A204.1 (cell line): ENCODE measurements at regions not wholly inside any gene's neighbourhood (a gene's known extent, or its start where the extent isn't known, plus 50 kb on each side); places are given as distances from the start of the nearest gene placed in this dataset.
"Not testable (repeated sequence)": the region's sequence is repeated elsewhere in the genome, so short reads cannot be mapped to it uniquely, and the experiment has no call there.

Experiments used
- FAIRE-seq: peaks from 2 replicates; lab custom pipeline; 2012; peaks lifted over from hg19 to GRCh38; lab: Jason Lieb, UNC

- FAIRE-seq = no peak
Observed at GRCh38 chr5:53219610-53220009, 110.1 kb upstream of the MOCS2 start.

GRCh38 chr5:53233645-53234405, 124.3 kb upstream of the MOCS2 start:
- no peak for FAIRE-seq

DNA sequence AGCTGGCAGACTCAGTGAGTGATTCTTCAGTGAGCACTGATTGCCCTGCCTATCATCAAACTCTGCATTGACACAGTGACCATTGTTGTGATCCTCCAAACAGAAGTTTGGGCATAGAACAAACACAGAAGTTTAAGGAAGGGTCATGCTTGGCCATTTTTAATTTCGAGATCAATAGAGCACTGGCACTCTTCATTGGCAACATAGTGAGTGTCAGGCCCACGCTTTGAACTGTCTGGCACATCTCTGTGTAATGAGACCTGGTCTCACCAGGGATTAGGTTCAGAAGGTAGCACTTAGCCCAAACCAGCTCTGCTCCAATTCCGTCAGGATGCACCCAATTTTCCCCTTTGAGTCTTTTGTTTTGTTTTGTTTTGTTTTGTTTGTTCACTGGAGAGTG, 127.1 kb upstream of the MOCS2 start:
- FAIRE-seq = no peak

DNA sequence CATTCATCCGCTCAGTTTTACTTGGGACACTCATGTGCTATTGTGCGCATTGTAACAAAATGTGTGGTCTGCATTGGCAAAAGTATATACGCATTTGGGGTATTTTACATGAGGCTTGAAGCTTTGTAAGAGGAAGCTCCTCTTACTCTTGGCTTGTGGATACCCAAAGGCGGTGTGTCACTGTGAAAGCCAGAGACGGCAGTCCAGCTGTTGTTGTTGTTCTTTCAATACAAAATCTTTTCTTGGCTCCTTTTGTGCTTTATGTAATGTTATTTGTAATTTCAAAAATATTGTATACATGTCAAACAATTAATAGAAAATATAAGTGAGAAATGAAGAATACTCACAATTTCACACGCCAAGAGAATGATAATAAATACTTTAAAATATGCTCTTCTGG, 128.3 kb upstream of the MOCS2 start:
- no peak for FAIRE-seq

DNA sequence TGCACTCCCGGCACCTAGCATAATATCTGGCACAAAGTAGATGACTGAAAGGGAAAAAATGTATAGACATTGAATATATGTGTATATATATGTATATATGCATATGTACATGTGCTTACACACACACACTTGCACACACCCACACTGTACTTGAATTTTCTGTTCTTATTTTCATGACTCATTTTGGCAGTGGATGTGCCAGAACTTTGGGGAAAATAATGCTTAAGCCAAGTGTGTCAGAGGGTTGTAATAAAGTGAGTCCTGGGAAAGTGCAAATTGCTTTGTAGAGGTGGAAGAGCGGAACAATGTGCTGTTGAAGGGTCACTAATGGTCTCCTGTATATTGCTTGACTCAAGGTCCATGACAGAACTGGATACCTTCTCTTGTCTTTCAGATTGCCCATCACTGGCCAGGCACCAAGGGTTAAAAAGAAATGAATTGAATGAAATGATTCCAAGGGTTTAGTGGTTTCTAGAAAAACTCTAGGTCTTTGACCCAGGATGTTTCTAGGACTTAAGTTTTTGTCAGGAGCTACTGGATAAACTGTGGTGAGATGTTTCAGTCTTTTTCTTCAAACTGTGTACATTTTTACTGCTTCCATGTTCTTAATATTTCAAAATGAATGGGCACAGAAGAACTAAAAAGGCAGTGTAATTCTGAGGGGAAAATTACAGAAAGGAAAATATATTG, 129.9 kb upstream of the MOCS2 start:
- FAIRE-seq = no peak

DNA sequence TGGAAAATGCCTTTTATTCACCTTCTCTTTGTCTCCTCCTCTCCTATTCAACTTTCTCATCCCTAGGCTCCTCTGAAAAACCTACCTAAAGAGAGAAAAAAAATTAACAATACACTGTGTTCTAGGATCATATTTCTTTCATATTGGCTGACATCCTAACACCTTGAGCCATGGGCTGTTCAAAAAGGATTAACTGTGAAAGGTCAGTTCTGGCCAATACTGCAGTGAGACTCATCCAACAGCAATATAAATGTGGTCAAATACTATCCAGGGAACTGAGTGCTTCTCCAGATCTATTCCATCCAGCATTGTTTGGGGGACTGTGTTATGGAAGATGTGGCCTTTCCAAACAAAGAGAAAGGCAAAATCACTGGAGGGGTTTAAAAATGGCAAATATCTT, 131.1 kb upstream of the MOCS2 start:
- FAIRE-seq = no peak

- FAIRE-seq = no peak
Observed at GRCh38 chr5:53241572-53241971, 132.0 kb upstream of the MOCS2 start.

GRCh38 chr5:53243403-53243802, 133.8 kb upstream of the MOCS2 start:
- no peak for FAIRE-seq

GRCh38 chr5:53246042-53246836, 136.7 kb upstream of the MOCS2 start:
- FAIRE-seq = no peak

DNA sequence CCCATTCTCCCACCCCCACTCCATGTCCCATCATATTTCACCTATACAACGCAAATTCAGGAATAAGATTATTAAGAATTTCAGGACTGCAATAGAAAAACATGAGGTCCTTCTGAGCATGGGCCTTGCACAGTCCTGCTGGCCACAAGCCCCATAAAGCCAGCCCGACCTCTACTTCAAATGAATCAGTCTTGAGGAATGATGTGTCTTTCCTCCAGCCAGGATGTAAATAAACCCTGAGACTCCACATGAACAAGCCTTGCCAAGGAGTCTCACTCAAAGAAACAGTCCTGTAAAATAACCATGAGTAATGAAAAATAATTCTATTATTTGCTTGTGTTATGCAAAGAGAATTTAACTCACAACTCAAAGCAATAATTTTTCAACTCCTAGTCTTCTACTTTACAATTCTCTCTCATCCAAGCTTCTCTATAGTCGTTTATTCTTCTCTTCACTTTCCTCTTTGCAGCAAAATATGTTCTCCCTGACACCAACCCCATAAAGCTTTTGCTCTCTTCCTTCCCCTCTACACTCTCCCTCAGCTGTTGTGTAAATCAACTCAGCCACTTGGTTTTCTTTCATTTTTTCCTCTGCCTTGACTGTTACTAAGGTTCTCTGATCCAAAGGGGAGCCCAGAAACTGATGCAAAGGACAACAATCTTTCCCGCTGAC, 140.1 kb upstream of the MOCS2 start:
- no peak for FAIRE-seq

DNA sequence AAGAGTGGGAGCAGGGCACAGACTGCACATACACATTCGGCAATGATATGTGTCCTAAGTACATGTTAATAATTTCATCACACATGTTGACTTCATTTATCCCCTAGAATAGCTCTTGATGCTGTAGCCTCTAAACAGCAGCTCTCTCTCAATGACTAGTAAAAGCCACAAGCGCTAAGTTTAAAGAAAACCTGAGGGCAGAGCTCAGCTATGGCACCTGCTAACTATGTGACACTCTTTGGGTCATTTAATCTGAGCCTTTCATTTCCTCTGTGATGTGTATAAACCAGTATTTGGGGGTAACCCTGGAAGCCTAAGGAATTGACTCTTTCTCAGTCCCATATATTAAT, 140.6 kb upstream of the MOCS2 start:
- no peak for FAIRE-seq

GRCh38 chr5:53253421-53253871, 143.9 kb upstream of the MOCS2 start:
- no peak for FAIRE-seq

GRCh38 chr5:53256746-53257145, 147.2 kb upstream of the MOCS2 start:
- no peak for FAIRE-seq

- FAIRE-seq = no peak
Observed at GRCh38 chr5:53257806-53258373, 148.3 kb upstream of the MOCS2 start.

DNA sequence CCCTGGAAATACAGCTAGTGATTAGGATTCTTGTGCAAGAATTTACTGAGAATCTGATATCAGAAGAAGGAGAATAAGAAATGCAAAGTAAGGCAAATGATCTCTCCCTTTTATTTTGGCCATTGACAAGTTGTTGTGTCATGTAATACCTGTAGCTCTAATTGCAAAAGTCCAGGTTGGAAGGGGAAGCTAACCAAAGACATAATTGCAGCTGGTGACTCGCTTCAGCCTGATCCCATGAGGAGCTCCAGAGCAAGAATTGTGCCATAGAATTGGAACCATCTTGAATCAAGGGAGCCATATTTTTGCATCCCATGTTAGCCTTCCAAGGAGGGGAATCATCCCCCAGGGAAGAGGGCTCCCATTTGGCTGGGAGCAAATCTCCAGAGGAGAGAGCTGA, 149.6 kb upstream of the MOCS2 start:
- no peak for FAIRE-seq

GRCh38 chr5:53260446-53260845, 150.9 kb upstream of the MOCS2 start:
- FAIRE-seq = no peak

GRCh38 chr5:53261245-53261644, 151.7 kb upstream of the MOCS2 start:
- FAIRE-seq = no peak

- FAIRE-seq = no peak
Observed at GRCh38 chr5:53262348-53262970, 152.9 kb upstream of the MOCS2 start.

DNA sequence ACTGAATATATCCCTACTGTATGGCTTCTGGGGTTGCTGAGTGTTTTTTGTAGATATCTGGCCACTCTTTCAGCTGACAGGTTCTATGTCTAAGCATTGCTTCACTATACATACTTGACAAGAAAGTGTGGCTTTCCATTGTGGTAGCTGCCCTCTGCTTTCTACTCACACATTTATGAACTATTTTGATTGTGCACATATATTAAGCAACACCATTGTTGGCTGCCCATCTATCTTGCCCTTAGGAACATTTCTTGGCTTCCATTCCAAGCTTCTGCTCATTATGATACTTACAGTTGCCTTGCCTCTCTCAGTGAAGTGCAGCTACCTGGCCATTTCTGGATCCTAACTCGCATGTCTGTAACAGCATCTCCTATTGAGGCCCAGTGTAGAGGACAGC, 153.6 kb upstream of the MOCS2 start:
- no peak for FAIRE-seq

- FAIRE-seq = no peak
Observed at GRCh38 chr5:53265043-53265442, 155.5 kb upstream of the MOCS2 start.

DNA sequence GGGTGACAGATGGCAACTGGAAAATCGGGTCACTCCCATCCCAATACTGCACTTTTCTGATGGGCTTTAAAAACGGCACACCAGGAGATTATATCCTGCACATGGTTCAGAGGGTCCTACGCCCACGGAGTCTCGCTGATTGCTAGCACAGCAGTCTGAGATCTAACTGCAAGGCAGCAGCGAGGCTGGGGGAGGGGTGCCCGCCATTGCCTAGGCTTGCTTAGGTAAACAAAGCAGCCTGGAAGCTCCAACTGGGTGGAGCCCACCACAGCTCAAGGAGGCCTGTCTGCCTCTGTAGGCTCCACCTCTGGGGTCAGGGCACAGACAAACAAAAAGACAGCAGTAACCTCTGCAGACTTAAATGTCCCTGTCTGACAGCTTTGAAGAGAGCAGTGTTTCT, 158.7 kb upstream of the MOCS2 start:
- FAIRE-seq = not testable (repeated sequence)

GRCh38 chr5:53275666-53276065, 166.1 kb upstream of the MOCS2 start:
- no peak for FAIRE-seq
